GM21825 (cell line): ENCODE measurements at regions not wholly inside any gene's neighbourhood (a gene's known extent, or its start where the extent isn't known, plus 50 kb on each side); places are given as distances from the start of the nearest gene placed in this dataset.

Experiments used
- ATAC-seq: cut with Tn5 transposase; IDR thresholded peaks from one replicate; pipeline ENCODE4 v1.9.1; 2021; ENCODE audit warnings: mild to moderate bottlenecking, moderate library complexity; ENCODE audit not compliant: unreplicated experiment

DNA sequence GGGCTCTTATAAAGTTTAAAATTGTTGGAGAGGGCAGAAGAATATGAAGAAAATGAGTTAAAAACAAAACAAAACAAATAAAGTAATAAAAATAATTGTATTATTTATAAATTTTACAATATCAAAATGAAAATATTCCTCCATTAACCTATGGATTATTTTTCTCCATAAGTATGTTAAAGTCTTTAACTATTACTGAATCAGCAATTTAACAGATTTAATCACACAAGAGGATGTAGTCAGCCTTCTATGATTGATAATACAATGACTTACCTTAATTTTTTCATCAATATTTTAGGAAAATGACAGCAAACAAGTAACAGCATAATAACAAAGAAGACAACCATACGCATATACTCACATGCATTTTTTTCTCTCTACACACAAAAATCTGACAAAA, 1195.3 kb upstream of the NUDT12 start:
- no peak for ATAC-seq

DNA sequence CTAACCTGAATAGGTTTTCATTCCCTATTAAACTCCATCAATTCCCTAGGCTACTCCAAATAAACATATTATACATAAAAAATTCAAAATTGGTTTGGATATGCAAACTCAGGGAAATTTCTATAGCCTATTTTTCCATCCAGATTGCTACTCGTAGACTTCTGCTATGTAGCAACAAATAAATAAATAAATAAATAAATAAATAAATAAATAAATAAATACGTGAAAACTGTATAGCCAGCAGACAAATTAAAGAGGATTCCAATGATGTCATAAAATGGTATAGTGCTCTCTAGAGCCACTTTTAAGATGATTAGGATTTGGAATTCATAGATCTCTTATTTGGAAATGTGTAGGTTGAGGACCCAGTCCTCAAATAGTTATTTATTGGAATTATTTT, 1193.2 kb upstream of the NUDT12 start:
- ATAC-seq: no peak

DNA sequence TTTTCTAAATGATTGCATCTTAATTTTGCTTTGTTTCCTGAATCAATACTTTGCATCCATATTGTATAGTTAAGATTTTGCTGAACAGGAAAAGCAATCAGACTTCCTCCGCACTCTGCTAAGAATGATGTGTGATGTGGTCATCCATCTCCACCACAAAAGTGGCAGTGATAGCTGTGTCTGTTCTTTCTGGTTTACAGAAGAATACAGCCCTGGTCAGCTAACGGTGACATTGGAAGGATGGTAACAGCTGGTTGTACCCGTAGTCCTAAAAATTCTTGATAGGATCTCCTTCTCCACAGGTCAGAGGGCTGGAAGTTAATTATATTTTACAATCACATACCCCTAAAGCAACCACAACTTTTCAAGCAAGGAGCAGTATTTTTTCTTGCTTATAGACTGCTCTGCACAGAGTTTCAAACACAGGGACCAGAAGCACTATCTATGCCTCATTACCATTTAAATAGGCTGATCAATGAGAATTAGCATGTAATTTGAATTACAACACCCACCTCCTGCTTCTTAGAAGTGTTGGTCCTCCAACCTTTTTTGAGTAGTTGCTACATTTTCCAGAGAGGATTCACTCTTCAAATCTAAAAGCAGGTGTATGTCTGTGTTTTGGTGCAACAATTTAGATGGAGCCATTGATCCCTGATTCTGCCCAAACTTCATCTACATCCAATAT, 1191.9 kb upstream of the NUDT12 start:
- ATAC-seq: no peak

DNA sequence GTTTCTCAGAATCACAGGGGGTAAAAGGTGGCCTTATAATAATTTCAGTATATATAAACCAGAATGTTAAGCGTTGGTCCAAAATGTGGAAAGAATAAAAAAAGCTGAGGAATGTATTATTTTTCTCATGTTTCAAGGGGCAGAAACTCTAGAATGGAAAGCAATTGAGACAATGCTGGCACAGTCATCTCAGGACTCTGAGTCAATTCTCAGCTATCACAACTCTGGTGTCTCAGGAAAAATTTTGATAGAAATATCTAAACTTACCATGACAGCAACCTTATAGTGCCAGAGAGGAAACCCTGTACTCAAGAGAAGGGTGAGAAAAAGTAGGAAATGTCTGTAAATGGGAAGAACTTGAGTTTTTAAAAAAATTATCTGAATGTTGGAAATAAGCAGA, 1189.4 kb upstream of the NUDT12 start:
- ATAC-seq: no peak

DNA sequence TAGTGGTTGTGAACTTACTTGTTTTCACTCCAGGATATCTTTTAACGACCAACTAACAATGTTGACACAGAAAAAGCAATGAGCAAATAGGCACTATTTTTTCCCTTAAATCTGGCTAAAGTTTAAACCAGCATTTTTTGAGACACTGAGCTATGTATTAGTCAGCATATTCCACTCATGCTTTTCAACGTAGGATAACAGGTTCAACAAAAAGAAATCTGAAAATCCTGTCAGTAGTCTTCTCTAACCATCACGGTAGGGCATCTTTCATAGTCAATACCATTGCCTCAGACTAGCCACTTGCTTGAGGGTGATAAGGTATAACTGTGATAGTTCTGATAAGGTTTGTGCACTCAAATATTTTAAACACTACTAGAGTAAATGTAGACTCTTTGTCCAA, 1177.3 kb upstream of the NUDT12 start:
- ATAC-seq: no peak

DNA sequence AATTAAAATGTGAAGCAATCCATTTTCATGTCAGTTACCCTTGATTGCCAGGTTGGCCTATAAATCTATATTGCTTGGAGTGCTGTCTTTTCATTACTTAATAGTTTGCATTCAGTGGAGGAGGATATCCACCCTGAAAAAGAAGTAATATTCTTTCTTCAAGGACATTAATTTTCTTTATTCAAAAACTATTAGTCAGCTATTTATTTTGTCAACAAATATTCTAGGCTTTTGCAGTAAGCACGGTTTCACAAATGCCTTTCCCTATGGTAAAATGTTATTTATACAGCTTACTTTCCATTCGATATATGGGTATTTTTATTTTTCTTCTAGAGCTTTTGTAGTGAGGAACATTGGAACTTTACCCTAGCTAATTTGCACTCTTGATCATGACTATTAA, 1176.9 kb upstream of the NUDT12 start:
- no peak for ATAC-seq

DNA sequence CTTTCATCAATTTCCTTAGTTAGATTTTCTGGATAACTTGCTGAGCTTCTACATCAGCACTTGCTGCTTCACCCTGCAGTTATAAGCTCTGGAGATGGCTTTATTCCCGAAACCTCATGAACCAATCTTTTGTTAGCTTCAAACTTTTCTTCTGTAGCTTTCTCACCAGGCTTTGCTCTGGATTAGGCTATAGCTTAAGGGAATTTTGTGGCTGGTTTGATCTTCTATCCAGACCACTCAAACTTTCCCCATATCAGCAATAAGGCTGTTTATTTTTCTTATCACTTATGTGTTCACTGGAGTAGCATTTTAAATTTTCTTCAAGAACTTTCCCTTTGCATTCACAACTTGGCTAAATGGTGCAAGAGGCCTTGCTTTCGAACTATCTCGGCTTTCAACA, 1173.5 kb upstream of the NUDT12 start:
- ATAC-seq: no peak

DNA sequence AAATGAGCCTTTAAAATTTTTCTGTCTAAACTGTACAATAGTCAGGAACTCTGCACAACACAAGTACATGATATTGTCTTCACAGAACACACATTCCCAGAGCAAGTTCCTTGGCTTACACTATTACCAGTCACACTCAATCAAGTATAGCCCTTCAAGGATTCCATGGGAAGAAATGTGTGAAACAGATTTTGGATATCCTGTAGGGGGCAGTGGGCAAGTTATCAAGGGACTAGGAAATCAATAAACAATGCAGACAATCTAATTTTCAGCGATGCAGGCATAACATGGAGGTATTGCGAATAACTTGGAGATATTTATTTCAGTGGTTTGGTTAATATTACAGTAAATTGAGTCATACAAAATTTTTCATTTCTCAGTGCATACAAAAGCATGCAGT, 1171.5 kb upstream of the NUDT12 start:
- ATAC-seq: no peak

DNA sequence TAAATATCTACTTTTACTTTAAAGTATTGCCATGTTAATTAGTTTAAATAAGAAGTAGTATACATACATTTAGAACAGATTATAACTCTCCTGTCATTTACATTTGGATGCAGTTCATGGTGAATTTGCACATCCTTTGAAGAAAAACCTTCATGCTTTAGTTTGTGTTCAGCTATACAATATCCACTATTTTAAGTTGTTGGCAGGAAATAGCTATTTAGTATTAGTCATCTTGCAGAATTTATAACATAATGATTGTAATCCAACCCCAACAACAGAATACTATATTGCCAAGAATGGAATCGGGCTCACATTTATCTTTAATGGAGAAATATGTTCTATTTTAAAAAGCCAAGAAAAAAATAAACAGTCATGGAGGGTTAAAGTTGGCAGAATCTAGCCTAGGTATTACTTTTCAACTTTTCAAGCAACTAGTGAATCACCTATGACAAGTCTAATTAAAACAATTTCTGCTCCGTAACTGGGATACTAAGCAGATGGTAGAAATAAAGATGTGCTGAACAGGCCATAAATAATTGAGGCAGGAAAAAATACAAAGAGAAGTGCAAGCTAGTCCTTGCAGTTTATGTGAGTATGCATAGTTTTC, 1170.6 kb upstream of the NUDT12 start:
- no peak for ATAC-seq

DNA sequence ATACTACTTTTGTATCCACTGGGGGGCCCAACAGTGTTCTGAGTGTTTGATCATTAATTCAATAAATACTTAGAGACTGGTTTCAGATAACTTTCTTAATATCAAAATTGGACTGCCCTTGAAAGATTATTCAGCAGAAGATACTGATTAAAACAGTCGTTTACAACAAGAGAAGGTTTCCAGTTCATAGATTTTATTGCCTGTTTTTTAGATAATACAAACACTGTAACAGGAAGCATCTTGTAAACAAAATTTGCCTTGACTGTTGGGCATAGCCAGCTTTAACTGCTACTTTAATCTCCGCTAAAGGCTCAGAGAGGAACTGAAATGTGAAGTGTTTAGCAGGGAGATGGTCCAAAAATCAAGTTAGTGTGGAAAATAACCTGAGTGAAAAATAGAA, 1168.7 kb upstream of the NUDT12 start:
- no peak for ATAC-seq

DNA sequence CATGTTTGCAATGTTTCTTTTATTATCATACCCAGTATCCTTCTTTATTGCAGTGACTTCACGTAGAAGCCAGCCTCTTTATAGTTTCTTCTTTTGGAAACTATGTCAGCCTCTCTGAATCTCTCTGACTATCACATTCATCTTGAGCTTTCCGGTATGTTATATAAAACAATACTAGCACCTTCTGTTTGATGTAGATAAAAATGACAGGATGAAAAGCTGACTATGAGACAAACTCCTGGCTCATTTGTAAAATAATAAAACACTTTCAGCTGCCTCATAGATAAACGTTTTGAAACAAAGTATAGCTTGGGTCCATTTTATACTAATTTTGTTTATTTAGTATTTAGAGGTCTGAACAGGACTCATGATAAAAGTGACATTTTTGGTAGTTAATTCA, 1145.4 kb upstream of the NUDT12 start:
- no peak for ATAC-seq

DNA sequence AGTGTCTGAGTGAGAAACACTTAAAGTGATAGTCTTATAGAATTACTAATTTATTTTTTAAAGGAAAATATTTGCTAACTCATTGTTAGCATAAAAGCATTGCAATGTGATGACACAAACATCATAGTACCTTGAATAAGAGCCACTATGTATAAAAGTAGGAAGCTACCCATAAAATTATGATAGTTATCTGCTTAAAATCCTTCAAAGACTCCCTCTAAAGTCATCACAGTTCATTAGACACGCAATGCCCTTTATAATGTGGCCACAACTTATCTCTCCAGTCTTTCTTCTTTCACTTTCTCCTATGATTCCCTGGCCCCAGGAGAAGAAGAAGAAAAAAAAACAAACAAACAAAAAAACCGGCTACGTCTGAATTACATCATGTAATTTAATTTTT, 1144.0 kb upstream of the NUDT12 start:
- no peak for ATAC-seq

DNA sequence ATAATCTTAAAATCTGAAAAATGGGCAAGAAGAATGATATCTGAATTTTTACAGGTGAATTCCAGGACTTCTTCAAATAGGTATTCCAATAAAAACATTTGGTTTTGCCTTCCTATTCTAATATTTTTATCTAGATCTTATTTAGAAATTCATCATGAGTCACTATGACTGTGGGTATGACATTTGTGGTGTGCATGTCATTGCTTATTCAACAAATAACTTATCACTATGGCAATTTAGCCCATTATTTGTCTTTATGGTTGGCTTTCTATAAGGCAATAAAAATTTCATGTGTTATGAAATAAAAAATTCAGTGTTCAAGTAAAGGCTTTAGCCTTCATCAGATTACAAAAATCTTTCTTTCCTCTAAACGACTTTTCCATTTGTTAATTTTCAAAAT, 1139.6 kb upstream of the NUDT12 start:
- ATAC-seq: no peak

DNA sequence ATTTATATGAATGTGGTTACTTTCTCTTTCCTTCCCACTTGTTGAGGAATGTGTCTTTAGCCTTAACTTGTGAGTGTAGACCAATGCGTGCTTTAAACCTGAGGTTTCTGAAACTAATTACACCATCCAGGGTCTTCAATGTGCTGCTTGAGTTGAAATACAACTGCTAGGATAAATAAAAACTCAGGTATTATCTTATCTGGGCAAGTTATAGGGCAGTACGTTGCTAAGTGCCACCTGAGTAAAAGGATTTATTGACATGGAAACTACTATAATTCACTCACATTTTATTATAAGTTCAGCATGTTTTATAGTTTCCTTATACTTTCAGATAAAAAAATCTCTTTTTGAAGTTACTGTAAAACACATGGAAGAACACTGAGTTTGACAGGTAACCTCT, 1136.8 kb upstream of the NUDT12 start:
- no peak for ATAC-seq

DNA sequence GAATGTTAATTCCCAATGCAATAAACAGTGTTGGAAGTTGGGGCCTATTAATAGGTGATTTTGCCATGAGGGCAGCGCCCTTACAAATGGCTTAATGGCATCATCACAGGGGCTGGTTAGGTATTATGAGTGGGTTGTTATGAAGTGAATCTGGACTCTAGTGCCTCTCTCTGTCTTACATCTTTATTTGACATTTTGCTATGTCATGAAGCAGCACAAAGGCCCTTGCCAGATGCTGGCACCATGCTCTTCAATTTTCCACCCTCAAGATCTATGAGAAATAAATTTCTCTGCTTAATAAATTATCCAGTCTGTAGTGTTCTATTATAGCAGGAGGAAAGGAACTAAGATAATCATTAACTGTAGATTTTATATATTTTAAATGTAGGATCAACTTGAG, 1098.7 kb upstream of the NUDT12 start:
- ATAC-seq: no peak

DNA sequence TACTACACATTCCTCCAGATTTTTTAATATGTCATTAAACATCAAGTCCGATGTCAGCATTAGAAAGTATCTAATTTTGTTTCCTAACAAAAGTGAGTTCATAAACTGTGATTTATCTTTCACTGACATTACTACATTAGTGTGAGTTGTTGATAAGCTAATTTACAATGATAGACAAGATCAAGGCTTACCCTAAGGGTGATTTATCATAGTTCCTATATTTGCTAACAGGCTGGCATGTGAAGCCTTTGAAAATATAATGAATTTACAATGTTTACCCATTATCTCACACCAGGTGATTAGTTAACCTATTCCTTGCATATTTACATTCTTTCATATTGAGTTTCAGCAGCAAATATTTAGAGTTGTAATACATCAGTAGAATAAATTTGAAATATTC, 1096.9 kb upstream of the NUDT12 start:
- no peak for ATAC-seq

DNA sequence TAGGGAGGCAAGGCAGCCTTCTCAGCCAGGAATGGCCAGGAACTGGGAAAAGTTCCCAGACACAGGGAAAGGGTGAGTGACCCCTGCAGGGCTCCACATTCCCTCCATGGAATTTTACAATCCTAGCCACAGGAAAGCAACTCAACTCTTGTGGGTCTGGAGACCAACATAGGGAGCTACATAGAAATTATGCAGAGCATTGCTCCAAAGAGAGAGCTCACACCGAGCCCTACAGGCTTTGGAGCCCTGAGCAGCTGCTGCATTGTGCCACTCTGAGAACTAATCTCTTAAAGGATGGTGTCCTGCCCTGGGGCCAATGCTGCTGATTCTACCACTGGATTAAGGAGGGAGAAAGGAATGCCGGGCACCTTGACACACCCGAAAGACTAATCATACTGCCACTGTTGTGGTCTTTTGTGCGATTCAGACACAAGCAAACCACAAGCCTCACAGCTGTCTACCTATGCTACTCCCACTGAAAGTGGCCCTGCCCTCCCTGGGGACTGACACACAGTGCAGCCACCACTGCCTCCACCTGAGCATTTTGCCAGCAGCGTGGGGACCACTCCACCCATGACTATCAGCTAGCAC, 1089.8 kb upstream of the NUDT12 start:
- no peak for ATAC-seq

DNA sequence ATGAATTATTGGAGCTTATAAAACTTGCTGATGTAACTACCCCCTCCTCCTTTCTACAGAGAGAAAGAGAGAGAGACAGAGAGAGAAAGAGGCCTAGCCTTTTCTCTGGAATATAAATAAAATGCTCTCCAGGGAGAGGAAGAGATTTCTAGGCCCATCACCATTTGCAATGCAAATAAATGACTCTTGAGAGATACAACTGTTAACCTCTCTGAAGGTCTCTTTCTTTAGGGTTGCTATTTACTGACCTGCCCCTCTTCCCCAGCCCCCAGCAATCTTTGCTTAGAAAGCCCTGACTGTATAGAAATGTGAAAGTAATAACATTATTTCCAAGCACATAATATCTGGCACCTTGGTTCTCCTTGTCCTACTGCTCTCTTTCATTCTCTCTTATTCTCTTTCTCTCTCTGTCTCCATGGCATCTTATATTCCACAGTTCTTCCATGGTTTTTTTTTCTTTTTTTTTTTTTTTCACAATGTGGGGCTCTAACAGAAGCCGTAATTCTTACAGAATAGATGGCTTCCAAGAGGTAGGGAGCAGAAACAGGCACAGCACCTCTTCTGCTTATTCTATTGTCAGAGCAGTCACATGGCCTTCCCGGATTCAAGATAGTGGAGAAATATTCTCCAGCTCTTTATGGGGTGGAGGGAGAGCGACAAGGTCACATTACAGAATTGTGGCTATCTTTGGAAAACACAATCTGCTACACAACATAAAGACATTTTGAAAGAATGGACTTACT, 1087.9 kb upstream of the NUDT12 start:
- ATAC-seq: no peak

DNA sequence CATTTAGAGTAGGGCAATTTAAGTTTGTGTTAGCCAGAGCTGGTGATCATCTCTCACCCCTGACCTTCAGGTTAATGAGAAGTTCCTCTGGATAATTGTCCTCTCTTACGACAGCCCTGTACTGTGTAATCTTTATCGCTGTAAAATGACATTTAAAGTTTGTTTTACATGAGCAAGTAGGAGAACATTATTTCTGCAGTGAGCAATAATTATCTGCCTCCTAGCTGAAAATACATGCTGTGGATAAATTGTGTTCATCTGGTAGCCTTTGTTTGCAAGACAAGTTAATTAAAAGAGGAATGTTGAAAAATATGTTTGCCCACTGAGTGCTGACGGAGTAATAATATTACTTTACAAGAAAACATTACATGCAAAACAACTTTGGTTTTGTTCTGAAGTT, 1083.8 kb upstream of the NUDT12 start:
- no peak for ATAC-seq

DNA sequence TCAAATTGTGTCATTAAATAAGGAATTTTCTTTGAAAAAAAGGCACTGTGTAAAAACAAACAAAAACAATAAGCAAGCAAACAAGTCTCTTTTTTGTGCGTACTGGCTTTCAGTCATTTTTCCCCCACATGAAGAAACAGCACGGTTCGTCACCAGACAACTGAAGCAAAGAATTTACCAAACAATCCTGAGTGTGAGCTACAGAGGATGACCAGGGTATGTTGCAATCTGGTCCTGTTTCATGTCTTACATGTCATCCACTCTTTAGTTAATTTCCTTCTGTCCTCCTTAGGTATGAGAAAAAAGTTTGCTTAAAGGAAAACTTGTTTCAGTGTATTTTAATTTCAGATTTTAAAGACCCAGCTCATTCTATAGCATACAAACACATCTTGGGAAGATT, 1080.7 kb upstream of the NUDT12 start:
- ATAC-seq: no peak

DNA sequence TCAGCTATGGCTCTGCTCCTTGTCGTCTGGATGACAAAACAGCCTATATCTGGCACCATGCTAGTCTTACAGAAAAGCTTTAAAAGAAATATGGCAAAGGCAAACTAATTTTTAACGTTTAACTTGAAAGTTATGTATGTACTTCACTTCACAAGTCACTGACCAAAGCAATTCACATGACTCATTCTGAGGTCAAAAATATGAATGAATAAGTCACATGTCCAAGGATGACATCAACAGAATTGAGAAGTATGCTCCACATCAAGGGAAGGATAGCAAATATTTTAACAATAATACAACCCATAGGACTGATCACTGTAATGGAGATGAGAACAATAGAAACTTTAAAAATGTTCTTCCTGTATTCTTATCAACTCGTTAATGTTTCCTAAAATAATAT, 1072.6 kb upstream of the NUDT12 start:
- no peak for ATAC-seq

DNA sequence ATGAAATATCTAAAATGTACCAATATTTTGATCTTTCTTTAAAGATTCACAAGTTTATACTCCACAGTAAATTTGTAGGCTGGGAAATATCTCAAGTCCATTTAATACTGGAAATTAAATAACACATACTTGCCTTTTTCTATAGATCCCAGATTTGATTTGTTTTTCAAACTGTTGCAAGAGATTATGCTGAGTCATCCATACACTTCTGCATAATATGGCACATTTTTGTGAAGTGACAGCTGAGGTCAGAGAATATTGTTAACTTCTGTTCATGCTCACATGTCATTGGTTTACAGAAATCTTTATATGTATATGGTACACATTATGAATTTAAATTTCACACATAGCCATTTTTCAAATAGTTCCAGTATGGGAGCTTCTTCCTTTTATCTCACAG, 1066.3 kb upstream of the NUDT12 start:
- ATAC-seq: no peak
